Natural killer cell (primary cell): ENCODE measurements at regions not wholly inside any gene's neighbourhood (a gene's known extent, or its start where the extent isn't known, plus 50 kb on each side); places are given as distances from the start of the nearest gene placed in this dataset.

Source experiments
- ATAC-seq, 3 donors: fragments of 150-1000 bp in 2 of 3; fragments of 200-7000 bp in 1 of 3; cut with Tn5 transposase; 1 replicate in 1 of 3; 2 replicates in 2 of 3; pipeline ENCODE4 v1.10.0; 2021; ENCODE audit warnings: mild to moderate bottlenecking in 2 of 3, moderate library complexity in 2 of 3
- DNase-seq, 2 donors: peaks; one replicate each; pipeline versions ENCODE4 v3.0.0 to v3.0.0-alpha.2; 2013 to 2021; ENCODE audit warnings: mixed read lengths in 1 of 2
- H3K27ac ChIP-seq: one replicate; pipeline ENCODE4 v1.5.1; 2013; ENCODE audit warnings: mild to moderate bottlenecking, low read length
- H3K27me3 ChIP-seq: one replicate; pipeline ENCODE4 v1.6.1; 2013; ENCODE audit warnings: low read length; ENCODE audit not compliant: control insufficient read depth, insufficient read depth
- H3K36me3 ChIP-seq: one replicate; pipeline ENCODE4 v1.6.1; 2013; ENCODE audit warnings: low read length; ENCODE audit not compliant: control insufficient read depth, insufficient read depth
- H3K4me1 ChIP-seq: one replicate; pipeline ENCODE4 v1.6.1; 2013; ENCODE audit warnings: low read length; ENCODE audit not compliant: control insufficient read depth, insufficient read depth
- H3K4me3 ChIP-seq: one replicate; pipeline ENCODE4 v1.5.1; 2013; ENCODE audit warnings: low read length
- H3K9me3 ChIP-seq: one replicate; pipeline ENCODE4 v1.6.1; 2013; ENCODE audit warnings: low read length; ENCODE audit not compliant: control insufficient read depth, insufficient read depth
- H3K27ac Mint-ChIP-seq, 2 donors: one replicate each; pipeline ENCODE4 v1.8.0; 2022; ENCODE audit warnings: mild to moderate bottlenecking in 2 of 2, mixed read lengths in 2 of 2, moderate library complexity in 1 of 2
- H3K27me3 Mint-ChIP-seq, 2 donors: one replicate each; pipeline ENCODE4 v1.8.0; 2022; ENCODE audit warnings: low read depth in 2 of 2, mixed read lengths in 2 of 2
- H3K36me3 Mint-ChIP-seq: one replicate; pipeline ENCODE4 v1.8.0; 2022; ENCODE audit warnings: mixed read lengths
- H3K4me1 Mint-ChIP-seq, 2 donors: one replicate each; pipeline ENCODE4 v1.8.0; 2022; ENCODE audit warnings: mixed read lengths in 2 of 2
- H3K4me3 Mint-ChIP-seq: one replicate; pipeline ENCODE4 v1.8.0; 2022; ENCODE audit warnings: mild to moderate bottlenecking, moderate library complexity, mixed read lengths
- H3K9me3 Mint-ChIP-seq, 2 donors: one replicate each; pipeline ENCODE4 v1.8.0; 2022; ENCODE audit warnings: mixed read lengths in 2 of 2
- CTCF ChIP-seq: fragments of 200-600 bp; IDR thresholded peaks from one replicate; pipeline ENCODE4 v1.8.0; 2022; ENCODE audit warnings: antibody characterized with exemption
- WGBS: methylation state at CpG from one replicate; pipeline ENCODE4 v1.1.7; 2013; ENCODE audit warnings: missing lambda C conversion rate; ENCODE audit not compliant: insufficient coverage; 5-methylcytosine and 5-hydroxymethylcytosine counted together
- intact Hi-C: fragments of 100-400 bp; cut with micrococcal nuclease; formaldehyde crosslinking; loops from one replicate; pipeline ENCODE4 v1.14.2; 2022

- no peak for TF ChIP-seq CTCF
- H3K4me1 Mint-ChIP-seq = no peaks in the 10 kb centered on the region
Observed at GRCh38 chr2:217421834-217422233, 562.0 kb upstream of the TNP1 start.

GRCh38 chr2:217420854-217421253 is 561.0 kb upstream of the TNP1 start:
- Mint-ChIP-seq H3K27me3 (peaks cover 16 to 19% of the 10 kb centered on the region in 2 donors), H3K27ac (no peak overlapping the region), H3K9me3 (no peaks in the 10 kb centered on the region), H3K4me3 (no peak overlapping the region), H3K4me1 (no peaks in the 10 kb centered on the region), H3K36me3 (no peaks in the 10 kb centered on the region)
- WGBS = 96% methylated on average over 4 of the region's 4 CpGs
- H3K9me3 ChIP-seq = no peaks in the 10 kb centered on the region
- TF ChIP-seq CTCF = no peak
- ATAC-seq (no peak), DNase-seq (no peak)
- no peaks in the 10 kb centered on the region for H3K36me3 ChIP-seq
- no peak overlapping the region for H3K4me3 ChIP-seq
- H3K4me1 ChIP-seq = no peaks in the 10 kb centered on the region
- H3K27ac ChIP-seq = no peak overlapping the region
- H3K27me3 ChIP-seq = peaks cover 3% of the 10 kb centered on the region
- intact Hi-C loops = no loop called here

More at GRCh38 chr2:217421834-217422233, 562.0 kb upstream of the TNP1 start:
- peaks cover 3% of the 10 kb centered on the region for H3K27me3 ChIP-seq
- H3K9me3 Mint-ChIP-seq = no peaks in the 10 kb centered on the region
- no peak overlapping the region for H3K4me3 Mint-ChIP-seq
- no peaks in the 10 kb centered on the region for H3K4me1 ChIP-seq
- peaks cover 13 to 19% of the 10 kb centered on the region in 2 donors for H3K27me3 Mint-ChIP-seq
- H3K9me3 ChIP-seq = no peaks in the 10 kb centered on the region
- intact Hi-C loops = no loop called here
- no peak overlapping the region for H3K4me3 ChIP-seq
- ATAC-seq = no peak
- no peak overlapping the region for H3K27ac Mint-ChIP-seq
- H3K27ac ChIP-seq = no peak overlapping the region
- H3K36me3 ChIP-seq = no peaks in the 10 kb centered on the region
- no peaks in the 10 kb centered on the region for H3K36me3 Mint-ChIP-seq
- no peak for DNase-seq

GRCh38 chr2:217419055-217419671 is 559.3 kb upstream of the TNP1 start:
- Mint-ChIP-seq H3K4me1 (no peaks in the 10 kb centered on the region), H3K9me3 (no peaks in the 10 kb centered on the region), H3K27me3 (peaks cover 12 to 24% of the 10 kb centered on the region in 2 donors), H3K36me3 (no peaks in the 10 kb centered on the region), H3K4me3 (no peak overlapping the region), H3K27ac (no peak overlapping the region)
- no peak for DNase-seq
- TF ChIP-seq CTCF = no peak
- Histone ChIP-seq H3K4me3 (no peak overlapping the region), H3K27ac (no peak overlapping the region), H3K4me1 (no peaks in the 10 kb centered on the region), H3K9me3 (no peaks in the 10 kb centered on the region), H3K36me3 (no peaks in the 10 kb centered on the region), H3K27me3 (peaks cover 3% of the 10 kb centered on the region)
- intact Hi-C loops = no loop called here
- no peak for ATAC-seq
- 91% methylated on average over 5 of the region's 5 CpGs for WGBS

- Mint-ChIP-seq H3K9me3 (no peaks in the 10 kb centered on the region), H3K4me1 (no peaks in the 10 kb centered on the region), H3K36me3 (no peaks in the 10 kb centered on the region), H3K27ac (no peak overlapping the region), H3K27me3 (peaks cover 15 to 26% of the 10 kb centered on the region in 2 donors), H3K4me3 (no peak overlapping the region)
- Histone ChIP-seq H3K27ac (no peak overlapping the region), H3K36me3 (no peaks in the 10 kb centered on the region), H3K4me1 (no peaks in the 10 kb centered on the region), H3K4me3 (no peak overlapping the region), H3K9me3 (no peaks in the 10 kb centered on the region), H3K27me3 (peaks cover 3% of the 10 kb centered on the region)
- intact Hi-C loops = no loop called here
- no peak for TF ChIP-seq CTCF
- DNase-seq = no peak
- 90% methylated on average over 2 of the region's 3 CpGs for WGBS
- ATAC-seq = no peak
Observed at GRCh38 chr2:217418544-217418943, 558.7 kb upstream of the TNP1 start.
